WTC11 (cell line): ENCODE measurements at regions not wholly inside any gene's neighbourhood (a gene's known extent, or its start where the extent isn't known, plus 50 kb on each side); places are given as distances from the start of the nearest gene placed in this dataset.

Experiments used
- ATAC-seq: fragments of 200-7000 bp; cut with Tn5 transposase; 2 replicates; pipeline ENCODE4 v1.10.0; 2021; ENCODE audit warnings: mild to moderate bottlenecking, moderate library complexity
- CTCF ChIA-PET: fragments of 300-600 bp; sonication (Branson Sonifier 250); formaldehyde crosslinking; loops from one replicate; lab custom pipeline; 2021; ENCODE audit warnings: antibody characterized with exemption; lab: Charles Lee
- POLR2A ChIA-PET: fragments of 350-600 bp; sonication (Branson Sonifier 250); formaldehyde crosslinking; loops from one replicate; lab custom pipeline; 2021; ENCODE audit warnings: antibody characterized with exemption; lab: Charles Lee
- DNase-seq: peaks from one replicate; pipeline ENCODE4 v3.0.0; 2021; ENCODE audit warnings: low spot score
- H3K27ac Mint-ChIP-seq: 2 replicates; pipeline ENCODE4 v1.8.0; 2021; ENCODE audit warnings: mixed read lengths
- H3K27me3 Mint-ChIP-seq: 2 replicates; pipeline ENCODE4 v1.8.0; 2021; ENCODE audit warnings: low read depth, mild to moderate bottlenecking, moderate library complexity, mixed read lengths
- H3K36me3 Mint-ChIP-seq: 2 replicates; pipeline ENCODE4 v1.8.0; 2021; ENCODE audit warnings: mixed read lengths
- H3K4me1 Mint-ChIP-seq: 2 replicates; pipeline ENCODE4 v1.8.0; 2022; ENCODE audit warnings: mixed read lengths
- H3K4me3 Mint-ChIP-seq: 2 replicates; pipeline ENCODE4 v1.8.0; 2021; ENCODE audit warnings: mild to moderate bottlenecking, moderate library complexity, mixed read lengths
- H3K9me3 Mint-ChIP-seq: 2 replicates; pipeline ENCODE4 v1.8.0; 2021; ENCODE audit warnings: mixed read lengths
- AFF4 ChIP-seq: sonication (generic); formaldehyde crosslinking; IDR thresholded peaks from 2 replicates; pipeline ENCODE4 v1.8.1; 2023; ENCODE audit warnings: mild to moderate bottlenecking, missing genetic modification reagents, borderline replicate concordance
- AR ChIP-seq: fragments of 250-450 bp; sonication (Bioruptor Pico); IDR thresholded peaks from 2 replicates; pipeline ENCODE4 v1.9.0; 2021; ENCODE audit warnings: mild to moderate bottlenecking
- CTCF ChIP-seq: fragments of 200-600 bp; IDR thresholded peaks from 2 replicates; pipeline ENCODE4 v1.8.0; 2022; ENCODE audit warnings: antibody characterized with exemption
- E2F4 ChIP-seq: sonication (generic); formaldehyde crosslinking; IDR thresholded peaks from 2 replicates; pipeline ENCODE4 v1.8.1; 2022; ENCODE audit warnings: low read depth, mild to moderate bottlenecking, moderate library complexity, missing genetic modification reagents, borderline replicate concordance
- ERG ChIP-seq: fragments of 250-450 bp; sonication (Bioruptor Pico); IDR thresholded peaks from 2 replicates; pipeline ENCODE4 v1.8.0; 2021; ENCODE audit warnings: mild to moderate bottlenecking
- ESRRA ChIP-seq: sonication (generic); formaldehyde crosslinking; IDR thresholded peaks from 2 replicates; pipeline ENCODE4 v1.8.1; 2022; ENCODE audit warnings: mild to moderate bottlenecking, missing genetic modification reagents, borderline replicate concordance
- ETV6 ChIP-seq: sonication (generic); formaldehyde crosslinking; IDR thresholded peaks from 2 replicates; pipeline ENCODE4 v1.8.1; 2022; ENCODE audit warnings: mild to moderate bottlenecking, missing genetic modification reagents
- FOXP1 ChIP-seq: sonication (generic); formaldehyde crosslinking; IDR thresholded peaks from 2 replicates; pipeline ENCODE4 v1.8.0; 2022; ENCODE audit warnings: missing genetic modification reagents, mild to moderate bottlenecking, moderate library complexity, borderline replicate concordance
- HMGA2 ChIP-seq: fragments of 250-450 bp; sonication (Bioruptor Pico); IDR thresholded peaks from 2 replicates; pipeline ENCODE4 v1.4.0; 2021; ENCODE audit warnings: mild to moderate bottlenecking, moderate library complexity
- JUN ChIP-seq: sonication (generic); formaldehyde crosslinking; IDR thresholded peaks from 2 replicates; pipeline ENCODE4 v1.8.0; 2023; ENCODE audit warnings: mild to moderate bottlenecking, missing genetic modification reagents
- NR1H2 ChIP-seq: sonication (generic); formaldehyde crosslinking; IDR thresholded peaks from 2 replicates; pipeline ENCODE4 v1.9.0; 2021; ENCODE audit warnings: mild to moderate bottlenecking, moderate library complexity, missing genetic modification reagents
- NR3C1 ChIP-seq: sonication (generic); formaldehyde crosslinking; conservative IDR thresholded peaks from 2 replicates; pipeline ENCODE4 v1.8.1; 2023; ENCODE audit warnings: low read depth, mild to moderate bottlenecking, missing genetic modification reagents
- OVOL2 ChIP-seq: fragments of 250-450 bp; sonication (Bioruptor Pico); IDR thresholded peaks from 2 replicates; pipeline ENCODE4 v1.9.0; 2021; ENCODE audit warnings: mild to moderate bottlenecking, borderline replicate concordance
- SMAD3 ChIP-seq: sonication (generic); formaldehyde crosslinking; IDR thresholded peaks from 2 replicates; pipeline ENCODE4 v1.8.0; 2022; ENCODE audit warnings: missing genetic modification reagents, mild to moderate bottlenecking, borderline replicate concordance
- SOX15 ChIP-seq: fragments of 250-450 bp; sonication (Bioruptor Pico); IDR thresholded peaks from 2 replicates; pipeline ENCODE4 v1.9.0; 2021; ENCODE audit warnings: mild to moderate bottlenecking
- USF1 ChIP-seq: sonication (generic); formaldehyde crosslinking; IDR thresholded peaks from 2 replicates; pipeline ENCODE4 v1.8.0; 2022; ENCODE audit warnings: mild to moderate bottlenecking, missing genetic modification reagents
- ZBTB43 ChIP-seq: sonication (generic); formaldehyde crosslinking; IDR thresholded peaks from 2 replicates; pipeline ENCODE4 v1.8.1; 2023; ENCODE audit warnings: mild to moderate bottlenecking, missing genetic modification reagents
- ZNF263 ChIP-seq: sonication (generic); formaldehyde crosslinking; IDR thresholded peaks from 2 replicates; pipeline ENCODE4 v1.8.1; 2022; ENCODE audit warnings: low read depth, mild to moderate bottlenecking, moderate library complexity, missing genetic modification reagents
- ZNF317 ChIP-seq: sonication (generic); formaldehyde crosslinking; IDR thresholded peaks from 2 replicates; pipeline ENCODE4 v1.8.1; 2023; ENCODE audit warnings: low read depth, mild to moderate bottlenecking, moderate library complexity, missing genetic modification reagents, borderline replicate concordance

- TF ChIP-seq ESRRA (CRISPR knock-in tag) (no peak), NR3C1 (CRISPR knock-in tag) (no peak)
Measured at GRCh38 chr1:185464777-185465176, 147.7 kb upstream of the IVNS1ABP start (continued).

GRCh38 chr1:185463433-185463832 is 146.4 kb upstream of the IVNS1ABP start:
- ATAC-seq = no peak
- CTCF ChIA-PET = no interaction called here
- Mint-ChIP-seq H3K36me3 (no peaks in the 10 kb centered on the region), H3K27me3 (no peaks in the 10 kb centered on the region), H3K27ac (no peak overlapping the region), H3K4me3 (no peak overlapping the region), H3K9me3 (peaks cover 15% of the 10 kb centered on the region), H3K4me1 (no peaks in the 10 kb centered on the region)
- DNase-seq = no peak
- POLR2A ChIA-PET = no interaction called here
- no peak for TF ChIP-seq HMGA2 (CRISPR knock-in tag)
- TF ChIP-seq AFF4 (CRISPR knock-in tag) = no peak
- TF ChIP-seq AR (CRISPR knock-in tag) = no peak
- no peak for TF ChIP-seq NR1H2
- no peak for TF ChIP-seq ERG (CRISPR knock-in tag)
- TF ChIP-seq ZNF317 (CRISPR knock-in tag) = no peak
- no peak for TF ChIP-seq ETV6 (CRISPR knock-in tag)
- TF ChIP-seq ZNF263 (CRISPR knock-in tag) = no peak
- no peak for TF ChIP-seq SMAD3 (CRISPR knock-in tag)
- TF ChIP-seq OVOL2 (CRISPR knock-in tag) = no peak
- no peak for TF ChIP-seq USF1 (CRISPR knock-in tag)
- no peak for TF ChIP-seq E2F4
- TF ChIP-seq SOX15 = no peak
- TF ChIP-seq CTCF = no peak
- no peak for TF ChIP-seq FOXP1 (CRISPR knock-in tag)
- TF ChIP-seq ZBTB43 (CRISPR knock-in tag) = no peak
- no peak for TF ChIP-seq JUN
